Endothelial cell of umbilical vein (primary cell): ENCODE measurements at regions not wholly inside any gene's neighbourhood (a gene's known extent, or its start where the extent isn't known, plus 50 kb on each side); places are given as distances from the start of the nearest gene placed in this dataset.

Source experiments
- BruUV-seq: library from RNA; stranded (reverse); fragments of 400-500 nt; replicated peaks from 2 replicates; lab custom pipeline; 2021; lab: Mats Ljungman, UMichigan
- CTCF ChIA-PET: fragments of 300-600, 350-600 bp; sonication (Branson Sonifier 250); formaldehyde crosslinking; loops from one replicate; lab custom pipeline; 2021; ENCODE audit warnings: antibody characterized with exemption, inconsistent platforms; lab: Charles Lee
- POLR2A ChIA-PET: fragments of 300-600, 350-600 bp; sonication (Branson Sonifier 250); formaldehyde crosslinking; loops from one replicate; lab custom pipeline; 2021; ENCODE audit warnings: antibody characterized with exemption, inconsistent platforms; lab: Charles Lee
- DNase-seq: peaks from one replicate; pipeline ENCODE4 v3.0.0-alpha.2; 2011; ENCODE audit warnings: low read depth, low spot score
- FAIRE-seq: peaks from 2 replicates; lab custom pipeline; 2011; peaks lifted over from hg19 to GRCh38; lab: Jason Lieb, UNC
- H2AFZ ChIP-seq: 2 replicates; pipeline ENCODE4 v1.6.0; 2012; ENCODE audit warnings: low read depth, low read length, control low read depth, inconsistent platforms
- H3K27ac ChIP-seq: 2 replicates; pipeline ENCODE4 v1.5.1; 2011; ENCODE audit warnings: low read depth, mild to moderate bottlenecking, control low read depth, low read length, moderate library complexity; ENCODE audit not compliant: insufficient read depth
- H3K27me3 ChIP-seq, 2 experiments: 2 replicates each; pipeline versions ENCODE4 v1.6.0 to v1.6.1; 2011; ENCODE audit warnings: low read length in 2 of 2, mixed read lengths in 1 of 2; ENCODE audit not compliant: control insufficient read depth in 2 of 2, insufficient read depth in 2 of 2
- H3K36me3 ChIP-seq, 2 experiments: 2 replicates in 1 of 2; 3 replicates in 1 of 2; pipeline ENCODE4 v1.5.1; 2011; ENCODE audit warnings: low read length in 2 of 2, mild to moderate bottlenecking in 1 of 2, moderate library complexity in 1 of 2; ENCODE audit not compliant: control insufficient read depth in 2 of 2, insufficient read depth in 2 of 2; ENCODE audit errors: extremely low read depth in 1 of 2
- H3K4me1 ChIP-seq: 3 replicates; pipeline ENCODE4 v1.5.1; 2011; ENCODE audit warnings: mild to moderate bottlenecking, low read length; ENCODE audit not compliant: control insufficient read depth, insufficient read depth; ENCODE audit errors: extremely low read depth
- H3K4me2 ChIP-seq: 2 replicates; pipeline ENCODE4 v1.6.1; 2011; ENCODE audit warnings: low read length, control low read depth, mixed read lengths; ENCODE audit not compliant: insufficient read depth
- H3K4me3 ChIP-seq, 3 experiments: fragments of 200-600 bp in 1 of 3; sonication (generic), shearing (Covaris generic) in 1 of 3; replicated peaks in 1 of 3; 2 replicates each; pipeline ENCODE4 v1.5.1; 2011 to 2016; ENCODE audit warnings: control low read depth in 3 of 3, low read length in 3 of 3, mild to moderate bottlenecking in 2 of 3, inconsistent platforms in 1 of 3, low read depth in 1 of 3, moderate library complexity in 1 of 3; ENCODE audit not compliant: insufficient read depth in 1 of 3
- H3K79me2 ChIP-seq: 2 replicates; pipeline ENCODE4 v1.6.0; 2012; ENCODE audit warnings: low read length, inconsistent platforms; ENCODE audit not compliant: control insufficient read depth, insufficient read depth
- H3K9ac ChIP-seq: replicated peaks from 2 replicates; pipeline ENCODE3; 2011; ENCODE audit warnings: low read length, control low read depth; ENCODE audit not compliant: insufficient read depth; ENCODE audit errors: extremely low read depth
- H3K9me1 ChIP-seq: replicated peaks from 3 replicates; pipeline ENCODE4 v1.6.0; 2011; ENCODE audit warnings: mild to moderate bottlenecking, low read length; ENCODE audit not compliant: control insufficient read depth, insufficient read depth; ENCODE audit errors: extremely low read depth
- H3K9me3 ChIP-seq: replicated peaks from 2 replicates; pipeline ENCODE4 v1.5.1; 2012; ENCODE audit warnings: low read length, inconsistent platforms; ENCODE audit not compliant: control insufficient read depth, insufficient read depth
- H4K20me1 ChIP-seq: replicated peaks from 2 replicates; pipeline ENCODE3; 2011; ENCODE audit warnings: mild to moderate bottlenecking, low read length; ENCODE audit not compliant: control insufficient read depth, insufficient read depth; ENCODE audit errors: extremely low read depth
- CTCF ChIP-seq, 2 donors: IDR thresholded peaks; 1 replicate in 1 of 2; 2 replicates in 1 of 2; pipeline ENCODE4 v1.5.1; 2011; ENCODE audit warnings: low read length in 2 of 2, mild to moderate bottlenecking in 2 of 2, moderate library complexity in 2 of 2, control low read depth in 1 of 2, inconsistent platforms in 1 of 2, low read depth in 1 of 2; ENCODE audit not compliant: insufficient read depth in 1 of 2; ENCODE audit errors: extremely low read depth in 1 of 2
- EZH2 ChIP-seq: IDR thresholded peaks from 2 replicates; pipeline ENCODE4 v1.6.1; 2012; ENCODE audit warnings: borderline replicate concordance, low read depth, mild to moderate bottlenecking, moderate library complexity, low read length, inconsistent platforms; ENCODE audit not compliant: severe bottlenecking
- FOS ChIP-seq: IDR thresholded peaks from 2 replicates; pipeline ENCODE4 v1.6.1; 2011; ENCODE audit warnings: mild to moderate bottlenecking, low read length, moderate library complexity, borderline replicate concordance; ENCODE audit not compliant: insufficient read depth
- GATA2 ChIP-seq: IDR thresholded peaks from 2 replicates; pipeline ENCODE4 v1.7.0; 2011; ENCODE audit warnings: low read depth, mild to moderate bottlenecking, moderate library complexity, mixed read lengths, low read length; ENCODE audit not compliant: insufficient read length, insufficient read depth
- JUN ChIP-seq: IDR thresholded peaks from 2 replicates; pipeline ENCODE4 v1.6.1; 2011; ENCODE audit warnings: borderline replicate concordance, low read depth; ENCODE audit not compliant: insufficient read length, insufficient read depth
- MAX ChIP-seq: IDR thresholded peaks from 2 replicates; pipeline ENCODE4 v1.6.1; 2011; ENCODE audit not compliant: insufficient read depth, insufficient read length
- MYC ChIP-seq: IDR thresholded peaks from one replicate; pipeline ENCODE4 v1.6.1; 2011; ENCODE audit warnings: mild to moderate bottlenecking, low read depth, low read length
- POLR2A ChIP-seq: IDR thresholded peaks from 2 replicates; pipeline ENCODE4 v1.6.1; 2012; ENCODE audit warnings: low read depth, mild to moderate bottlenecking, control low read depth, low read length
- POLR2AphosphoS5 ChIP-seq: IDR thresholded peaks from 2 replicates; pipeline ENCODE4 v1.6.1; 2012; ENCODE audit warnings: low read depth, mild to moderate bottlenecking, control low read depth, low read length, moderate library complexity; ENCODE audit not compliant: insufficient read depth
- dilution Hi-C: fragments of 300-500 bp; cut with MboI; formaldehyde crosslinking; loops from one replicate; pipeline ENCODE4 v1.15.0; 2019; ENCODE audit warnings: low sequenced_read_pairs; ENCODE audit not compliant: extremely low pct_ligation_motif_present
- intact Hi-C: fragments of 100-400 bp; cut with micrococcal nuclease; formaldehyde crosslinking; loops from one replicate; pipeline ENCODE4 v1.10.0; 2022

- no peak overlapping the region for H2AFZ ChIP-seq
- peaks cover 27 to 61% of the 10 kb centered on the region in 2 experiments for H3K27me3 ChIP-seq
- H3K9me1 ChIP-seq, result no peaks in the 10 kb centered on the region
- no peak overlapping the region for H3K4me3 ChIP-seq
- intact Hi-C loops (no loop called here), dilution Hi-C loops (no loop called here)
- FAIRE-seq (peak; percentile 4), DNase-seq (no peak)
- H3K4me1 ChIP-seq, result peaks cover 9% of the 10 kb centered on the region
- no peaks in the 10 kb centered on the region for H4K20me1 ChIP-seq
- TF ChIP-seq MYC, result no peak
- no peak for TF ChIP-seq CTCF (IDR thresholded peaks at IDR 0.05; ENCODE audit: extremely low read depth in 1 of 2, insufficient read depth in 1 of 2, low read depth in 1 of 2, low read length in 2 of 2)
- TF ChIP-seq GATA2, result no peak
- no peak for TF ChIP-seq MAX
- TF ChIP-seq JUN, result no peak
- TF ChIP-seq POLR2AphosphoS5, result no peak
- no peak for TF ChIP-seq POLR2A
- TF ChIP-seq FOS, result no peak
- no peak for TF ChIP-seq EZH2
- no peak overlapping the region for H3K4me2 ChIP-seq
- H3K79me2 ChIP-seq, result no peaks in the 10 kb centered on the region
- CTCF ChIA-PET, result interaction anchor here (1.2 to 1.5 kb wide), 4 partner anchors 9 to 46 kb away, joined by 3 to 4 read pairs (median 4); no protein-coding TSS in a partner anchor
- BruUV-seq, result no TSS peak
- no peaks in the 10 kb centered on the region for H3K36me3 ChIP-seq
- POLR2A ChIA-PET, result no interaction called here
- H3K9me3 ChIP-seq, result no peaks in the 10 kb centered on the region
- H3K9ac ChIP-seq, result no peak overlapping the region
- H3K27ac ChIP-seq, result no peak overlapping the region
These were observed 76.3 kb downstream of the MZT1 start for GRCh38 chr13:72651144-72651543.
